ENCODE measurements at regions not wholly inside any gene's neighbourhood (a gene's known extent, or its start where the extent isn't known, plus 50 kb on each side); places are given as distances from the start of the nearest gene placed in this dataset.

GRCh38 chr21:19870682-19871081, 1127.5 kb upstream of the NCAM2 start:
- no peak for DNase-seq

- DNase-seq = no peak
These were observed 1123.7 kb upstream of the NCAM2 start for GRCh38 chr21:19874521-19874920.

- DNase-seq = no peak
These were observed 1120.1 kb upstream of the NCAM2 start for GRCh38 chr21:19878133-19878532.

DNA sequence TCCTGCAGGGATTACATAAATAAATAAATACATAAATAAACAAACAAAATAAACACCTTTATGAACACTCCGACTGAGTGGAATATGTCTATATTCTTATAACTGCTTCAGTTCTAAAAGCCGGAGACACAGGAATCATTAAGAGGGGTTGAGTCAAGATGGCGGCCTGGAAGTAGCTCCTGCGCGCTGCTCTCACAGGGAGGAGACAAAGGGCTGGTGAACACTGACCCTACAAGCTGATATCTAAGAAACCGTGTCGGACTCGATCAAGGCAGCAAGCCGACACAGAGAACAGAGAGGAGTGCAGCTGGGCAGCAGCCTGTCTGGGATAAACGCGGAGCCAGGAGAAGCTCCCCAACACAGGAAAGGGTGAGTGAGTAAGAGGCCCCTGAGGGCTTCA, 1098.6 kb upstream of the NCAM2 start:
- DNase-seq = no peak

- no peak for DNase-seq
These were observed 1098.1 kb upstream of the NCAM2 start for GRCh38 chr21:19900149-19900548.

- DNase-seq = no peak
These were observed 1089.8 kb upstream of the NCAM2 start for GRCh38 chr21:19908390-19908789.

- DNase-seq = no peak
These were observed 1084.2 kb upstream of the NCAM2 start for GRCh38 chr21:19914028-19914427.

DNA sequence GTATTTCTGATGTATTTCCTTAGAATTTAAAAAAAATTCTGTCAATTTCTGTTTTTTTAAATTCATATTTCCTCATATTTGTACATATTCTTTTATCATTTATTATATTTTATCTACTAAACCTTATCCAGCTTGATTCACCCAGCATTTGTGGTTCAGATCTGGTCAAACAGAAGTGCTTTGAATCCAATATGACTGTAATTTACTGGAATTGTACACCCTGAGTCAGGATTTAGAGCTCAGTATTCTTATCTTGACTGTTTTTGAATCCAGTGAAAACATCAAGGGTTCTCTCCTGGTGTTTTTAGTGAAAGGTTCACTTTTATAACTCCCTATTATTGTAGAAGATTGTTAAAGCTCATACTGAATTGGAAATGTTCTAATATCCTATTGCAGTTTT, 1077.0 kb upstream of the NCAM2 start:
- DNase-seq = no peak

- DNase-seq = no peak
These were observed 1076.1 kb upstream of the NCAM2 start for GRCh38 chr21:19922122-19922521.

- no peak for DNase-seq
These were observed 1062.7 kb upstream of the NCAM2 start for GRCh38 chr21:19935467-19935866.

- no peak for DNase-seq
These were observed 1060.6 kb upstream of the NCAM2 start for GRCh38 chr21:19937619-19938018.

- DNase-seq = no peak
These were observed 1056.6 kb upstream of the NCAM2 start for GRCh38 chr21:19941626-19942025.

- DNase-seq = no peak
These were observed 1047.9 kb upstream of the NCAM2 start for GRCh38 chr21:19950347-19950746.

DNA sequence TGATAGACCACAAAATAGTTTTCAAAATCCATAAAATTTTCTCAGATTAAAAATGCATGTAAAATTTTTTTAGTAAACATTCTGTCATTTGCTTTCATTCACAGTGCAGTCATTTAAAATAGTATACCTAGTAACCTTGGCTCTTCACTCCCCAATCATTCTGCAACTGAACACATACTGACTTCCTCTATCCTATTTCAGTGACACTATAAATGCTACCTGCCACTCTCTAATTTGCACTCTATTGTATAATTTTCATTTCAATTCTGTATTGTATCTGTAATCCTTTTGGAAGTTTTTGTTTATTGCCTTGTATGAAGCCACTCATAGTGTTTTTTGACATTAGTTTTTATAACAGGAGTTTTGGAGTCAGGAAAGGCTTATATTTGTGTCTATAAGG, 1029.1 kb upstream of the NCAM2 start:
- DNase-seq = no peak

DNA sequence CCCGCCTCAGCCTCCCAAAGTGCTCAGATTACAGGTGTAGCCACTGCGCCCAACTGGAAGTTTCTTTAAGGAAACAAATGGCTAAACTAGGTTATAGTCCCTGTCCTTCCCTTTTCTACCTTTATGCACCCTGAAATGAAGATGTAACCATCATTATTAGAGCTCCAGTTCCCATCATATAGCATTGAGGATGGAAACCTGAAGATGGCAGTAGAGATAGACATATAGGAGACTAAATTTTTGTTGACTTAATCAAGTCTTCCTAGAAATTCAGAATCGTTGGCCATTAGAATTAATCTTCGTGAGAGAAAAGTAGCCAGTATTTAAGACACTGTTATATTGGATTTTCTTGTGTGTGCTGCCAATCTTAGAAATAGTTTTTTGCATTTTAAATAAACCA, 1016.3 kb upstream of the NCAM2 start:
- no peak for DNase-seq

DNA sequence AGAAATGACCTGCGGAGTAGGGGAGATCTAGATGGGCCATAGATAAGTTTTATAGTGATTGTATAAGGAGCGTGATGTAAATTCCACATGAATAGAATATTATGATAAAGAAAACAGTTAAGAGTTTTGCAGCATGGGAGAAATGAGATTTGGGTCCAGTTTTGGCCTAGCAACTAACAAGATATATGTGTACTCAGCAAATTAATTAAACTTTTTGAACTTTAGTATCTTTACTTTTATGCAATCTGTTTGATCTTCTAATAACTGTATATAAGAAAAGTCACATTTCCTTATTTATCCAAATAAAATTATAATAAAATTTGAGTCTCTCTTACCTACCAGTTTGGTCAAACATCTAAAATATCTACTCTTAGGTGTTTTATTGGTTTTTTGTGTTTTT, 1011.8 kb upstream of the NCAM2 start:
- DNase-seq = no peak

DNA sequence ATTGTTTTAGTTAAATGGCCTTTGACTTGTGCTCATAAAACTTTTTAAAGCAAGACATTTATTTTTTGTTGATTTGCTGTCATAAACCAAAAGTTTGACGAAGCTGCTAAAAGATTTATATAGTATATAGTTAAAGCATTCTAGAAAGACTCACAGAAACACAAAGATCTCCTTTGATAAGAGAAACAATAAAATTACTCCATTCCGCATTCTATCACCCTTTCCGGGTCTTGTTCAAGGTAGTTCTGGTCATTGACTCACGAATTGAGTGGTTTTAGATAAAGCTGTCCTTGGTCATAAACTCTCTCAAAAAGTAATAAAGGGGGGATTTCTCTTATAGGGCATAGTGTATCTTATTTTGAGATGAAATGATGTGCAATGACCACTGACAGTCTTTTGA, 1010.5 kb upstream of the NCAM2 start:
- no peak for DNase-seq

- no peak for DNase-seq
These were observed 1005.7 kb upstream of the NCAM2 start for GRCh38 chr21:19992540-19992939.

GRCh38 chr21:19993268-19993667, 1004.9 kb upstream of the NCAM2 start:
- DNase-seq = no peak

GRCh38 chr21:19995253-19995652, 1003.0 kb upstream of the NCAM2 start:
- DNase-seq = no peak

DNA sequence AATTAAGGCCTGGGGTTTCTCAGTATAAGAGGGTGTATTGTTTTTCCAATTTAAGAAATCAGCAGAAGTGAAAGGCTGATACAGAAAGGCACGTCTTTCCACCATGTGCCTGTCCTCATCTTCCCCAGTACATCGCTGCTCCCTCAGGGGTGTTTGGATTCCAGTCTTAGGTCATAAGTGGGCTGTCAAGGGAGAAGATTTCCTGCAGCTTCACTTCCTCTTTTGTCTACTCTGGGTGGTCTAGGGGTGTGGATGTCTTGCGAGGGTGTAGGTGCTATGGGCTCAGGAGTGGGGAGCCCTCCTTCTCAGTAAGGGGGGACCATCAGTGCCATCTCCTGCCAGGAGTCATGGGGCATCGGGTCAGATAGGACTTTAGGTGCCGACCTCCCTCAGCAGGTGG, 999.8 kb upstream of the NCAM2 start:
- DNase-seq = no peak

- no peak for DNase-seq
These were observed 998.6 kb upstream of the NCAM2 start for GRCh38 chr21:19999369-20000272.

GRCh38 chr21:20004367-20004766, 993.8 kb upstream of the NCAM2 start:
- no peak for DNase-seq

GRCh38 chr21:20010691-20011200, 987.5 kb upstream of the NCAM2 start:
- no peak for DNase-seq

DNA sequence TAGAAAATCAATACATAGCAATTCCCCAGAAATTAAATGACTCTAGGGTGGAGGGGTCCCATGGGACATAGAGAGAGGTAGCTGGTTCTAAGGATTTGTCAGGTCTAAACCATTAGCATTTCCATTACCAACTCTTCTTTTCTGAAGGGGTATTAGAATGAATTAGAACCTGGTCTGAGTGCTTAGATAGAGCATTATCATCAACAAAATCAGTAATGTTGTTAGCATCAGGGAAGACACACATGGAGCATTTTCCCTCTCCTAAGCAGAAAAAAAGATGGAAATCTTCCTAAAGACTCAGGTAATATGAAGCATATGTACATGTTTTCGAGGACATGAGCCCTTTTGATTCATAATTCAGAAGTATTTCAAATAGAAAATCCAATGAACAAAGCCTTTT, 984.4 kb upstream of the NCAM2 start:
- DNase-seq = no peak
